Right atrium auricular region (tissue), 2 donors: ENCODE measurements at regions not wholly inside any gene's neighbourhood (a gene's known extent, or its start where the extent isn't known, plus 50 kb on each side); places are given as distances from the start of the nearest gene placed in this dataset.

Experiments used
- DNase-seq: peaks from one replicate; pipeline ENCODE4 v3.0.0-alpha.2; 2019; ENCODE audit warnings: low spot score
- H3K27ac ChIP-seq, 2 donors: fragments of 200-600 bp; sonication (generic); 1 replicate in 1 of 2; 2 replicates in 1 of 2; pipeline ENCODE4 v1.5.1; 2016 to 2019
- H3K27me3 ChIP-seq, 2 donors: fragments of 200-600 bp; sonication (generic); one replicate each; pipeline versions ENCODE4 v1.5.1 to v1.6.0; 2017 to 2019
- H3K36me3 ChIP-seq: fragments of 200-600 bp; sonication (generic); one replicate; pipeline ENCODE4 v1.5.1; 2016
- H3K4me1 ChIP-seq, 2 donors: fragments of 200-600 bp; sonication (generic); one replicate each; pipeline versions ENCODE4 v1.5.1 to v1.6.0; 2017 to 2019
- H3K4me3 ChIP-seq, 2 donors: fragments of 200-600 bp; sonication (generic); 1 replicate in 1 of 2; 2 replicates in 1 of 2; pipeline ENCODE4 v1.5.1; 2017 to 2019; ENCODE audit warnings: mild to moderate bottlenecking in 1 of 2, moderate library complexity in 1 of 2
- H3K9me3 ChIP-seq, 2 donors: fragments of 200-600 bp; sonication (generic); one replicate each; pipeline ENCODE4 v1.5.1; 2019
- CTCF ChIP-seq, 2 donors: fragments of 200-600 bp; sonication (generic); IDR thresholded peaks; one replicate each; pipeline ENCODE4 v1.5.1; 2019; ENCODE audit warnings: antibody characterized with exemption in 2 of 2

- Histone ChIP-seq H3K36me3 (no peaks in the 10 kb centered on the region), H3K4me1 (no peaks in the 10 kb centered on the region), H3K9me3 (no peaks in the 10 kb centered on the region), H3K27ac (no peak overlapping the region), H3K27me3 (no peaks in the 10 kb centered on the region), H3K4me3 (no peak overlapping the region)
- no peak for TF ChIP-seq CTCF (IDR thresholded peaks at IDR 0.05)
- DNase-seq: no peak
Measured at GRCh38 chr4:180805101-180805500, 1438.1 kb upstream of the TENM3 start.

GRCh38 chr4:180808862-180809261, 1434.3 kb upstream of the TENM3 start:
- Histone ChIP-seq H3K9me3 (no peaks in the 10 kb centered on the region), H3K27me3 (no peaks in the 10 kb centered on the region), H3K36me3 (no peaks in the 10 kb centered on the region), H3K4me3 (no peak overlapping the region), H3K4me1 (no peaks in the 10 kb centered on the region), H3K27ac (no peak overlapping the region)
- TF ChIP-seq CTCF (IDR thresholded peaks at IDR 0.05): no peak
- no peak for DNase-seq

GRCh38 chr4:180809439-180809838, 1433.8 kb upstream of the TENM3 start:
- TF ChIP-seq CTCF (IDR thresholded peaks at IDR 0.05): no peak
- Histone ChIP-seq H3K4me3 (no peak overlapping the region), H3K36me3 (no peaks in the 10 kb centered on the region), H3K4me1 (no peaks in the 10 kb centered on the region), H3K27ac (no peak overlapping the region), H3K9me3 (no peaks in the 10 kb centered on the region), H3K27me3 (no peaks in the 10 kb centered on the region)
- no peak for DNase-seq

- H3K27me3 ChIP-seq: no peaks in the 10 kb centered on the region
- H3K36me3 ChIP-seq: no peaks in the 10 kb centered on the region
- no peak for DNase-seq
- no peak for TF ChIP-seq CTCF (IDR thresholded peaks at IDR 0.05)
- H3K4me1 ChIP-seq: no peaks in the 10 kb centered on the region
- H3K27ac ChIP-seq: no peak overlapping the region
- H3K9me3 ChIP-seq: no peaks in the 10 kb centered on the region
- no peak overlapping the region for H3K4me3 ChIP-seq
Measured at GRCh38 chr4:180810581-180810980, 1432.6 kb upstream of the TENM3 start.

- no peaks in the 10 kb centered on the region for H3K9me3 ChIP-seq
- no peaks in the 10 kb centered on the region for H3K36me3 ChIP-seq
- H3K4me3 ChIP-seq: no peak overlapping the region
- no peak for DNase-seq
- H3K27me3 ChIP-seq: no peaks in the 10 kb centered on the region
- no peaks in the 10 kb centered on the region for H3K4me1 ChIP-seq
- H3K27ac ChIP-seq: no peak overlapping the region
- no peak for TF ChIP-seq CTCF (IDR thresholded peaks at IDR 0.05)
Measured at GRCh38 chr4:180811556-180811955, 1431.6 kb upstream of the TENM3 start.

- Histone ChIP-seq H3K27ac (no peak overlapping the region), H3K9me3 (no peaks in the 10 kb centered on the region), H3K36me3 (no peaks in the 10 kb centered on the region), H3K4me3 (no peak overlapping the region), H3K4me1 (no peaks in the 10 kb centered on the region), H3K27me3 (no peaks in the 10 kb centered on the region)
- no peak for TF ChIP-seq CTCF (IDR thresholded peaks at IDR 0.05)
- DNase-seq: no peak
Measured at GRCh38 chr4:180812783-180813182, 1430.4 kb upstream of the TENM3 start.
